HCEC 1CT (cell line): ENCODE measurements at regions not wholly inside any gene's neighbourhood (a gene's known extent, or its start where the extent isn't known, plus 50 kb on each side); places are given as distances from the start of the nearest gene placed in this dataset.

Experiments used
- DNase-seq: peaks from one replicate; pipeline ENCODE4 v3.0.0-alpha.2; 2017

DNA sequence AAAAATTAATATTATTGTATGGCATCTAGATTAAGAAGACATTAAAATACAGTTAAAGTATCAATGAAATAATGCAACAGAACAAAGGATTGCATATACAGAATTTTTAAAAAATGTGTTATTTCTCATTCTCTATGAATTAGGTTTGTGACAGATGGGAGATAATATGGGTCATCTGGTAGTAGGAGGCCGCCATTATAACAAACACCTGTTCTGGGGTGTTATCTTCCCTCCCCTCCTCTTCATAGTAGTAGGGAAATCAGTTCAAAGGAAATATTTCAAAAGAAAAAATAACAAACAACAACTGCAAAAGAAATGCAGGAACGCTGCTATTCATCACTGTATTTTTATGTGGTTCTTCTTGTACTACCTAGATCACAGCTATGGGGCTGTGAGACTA lies 187.0 kb upstream of the ATP2B1 start:
- DNase-seq, result no peak

DNA sequence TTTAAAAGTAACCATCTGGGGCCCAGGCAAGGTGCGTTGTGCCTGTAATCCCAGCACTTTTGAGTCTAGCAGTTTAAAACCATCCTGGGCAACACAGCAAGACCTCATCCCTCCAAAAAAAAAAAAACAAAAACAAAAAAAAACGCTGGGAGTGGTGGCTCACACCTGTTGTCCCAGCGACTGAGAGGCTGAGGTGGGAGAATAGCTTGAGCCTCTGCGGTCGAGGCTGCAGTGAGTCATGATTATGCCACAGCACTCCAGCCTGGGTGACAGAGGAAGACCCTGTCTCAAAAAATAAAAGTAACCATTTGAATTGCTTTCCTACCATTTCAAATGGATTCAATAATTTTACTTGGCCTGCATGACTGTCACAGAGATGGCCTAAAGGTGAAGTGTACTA lies 186.5 kb upstream of the ATP2B1 start:
- DNase-seq, result no peak

DNA sequence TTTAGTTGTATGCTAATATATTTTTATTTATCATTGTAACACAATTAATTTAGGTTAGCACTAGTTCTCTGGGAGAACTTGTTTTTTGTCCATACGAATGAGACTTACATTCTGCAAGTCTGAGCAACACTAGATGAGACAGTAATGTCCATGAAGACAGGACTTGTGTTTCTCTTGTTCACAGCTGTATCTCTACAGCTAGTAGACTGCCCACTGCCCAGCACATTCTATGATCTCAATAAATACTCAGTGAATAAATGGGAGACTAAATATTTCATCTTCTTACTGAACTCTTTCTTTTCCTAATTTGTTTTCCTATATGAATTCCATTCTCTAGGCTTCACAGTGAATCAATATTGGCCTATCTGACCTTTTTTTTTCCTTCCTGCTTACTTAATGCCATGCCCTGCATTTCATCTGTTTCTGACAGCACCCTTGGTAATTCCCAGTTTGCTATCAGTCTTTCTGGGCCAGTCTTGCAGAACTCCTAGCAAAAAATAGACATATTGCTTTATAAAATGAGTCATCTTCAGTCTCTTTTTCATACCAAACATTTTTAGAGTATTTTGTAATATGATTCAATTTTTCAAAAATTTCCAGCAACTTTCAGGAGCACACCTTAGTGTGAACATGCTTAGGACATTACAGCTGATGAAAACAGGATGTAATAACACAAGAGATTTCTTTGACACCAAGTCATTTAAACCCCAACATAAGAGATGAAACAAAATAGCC lies 185.5 kb upstream of the ATP2B1 start:
- DNase-seq, result peak; percentile 75

DNA sequence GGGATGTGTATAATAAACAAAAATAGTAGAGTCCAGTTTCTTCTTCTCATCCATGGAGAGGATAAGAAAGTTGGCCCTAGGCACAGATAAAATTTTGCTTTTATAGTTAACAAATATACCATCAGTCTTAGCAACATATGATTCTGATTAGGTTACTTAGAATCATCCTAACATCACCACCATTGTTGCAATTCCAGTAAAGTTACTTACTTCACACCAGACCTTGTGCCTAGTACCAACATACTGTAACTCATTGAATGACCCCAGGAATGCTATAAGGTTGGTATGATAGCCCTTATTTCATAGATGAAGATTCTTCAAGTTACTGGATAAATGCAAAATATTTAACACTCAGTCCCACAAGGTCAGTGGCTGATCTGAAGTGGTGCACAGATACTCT lies 183.8 kb upstream of the ATP2B1 start:
- DNase-seq, result no peak

DNA sequence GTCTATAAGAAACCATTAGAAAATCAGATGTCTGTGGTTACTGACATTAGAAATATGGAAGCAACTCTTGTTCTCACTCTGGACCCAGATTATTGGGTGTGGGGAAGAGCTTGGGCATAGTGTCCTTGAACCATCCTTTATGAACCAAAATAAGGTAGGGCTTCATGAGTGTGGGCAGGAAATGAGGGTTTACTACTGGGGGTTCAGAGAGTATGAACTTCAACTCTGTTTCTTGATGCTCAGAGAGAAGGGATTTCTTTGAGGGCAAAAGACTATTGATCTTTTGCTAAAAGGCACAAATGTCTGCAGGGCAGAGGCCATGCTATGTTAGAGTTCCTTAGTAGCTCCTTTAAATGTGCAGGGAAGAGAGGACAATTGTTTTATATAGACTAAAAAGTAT lies 183.3 kb upstream of the ATP2B1 start:
- DNase-seq, result no peak

DNA sequence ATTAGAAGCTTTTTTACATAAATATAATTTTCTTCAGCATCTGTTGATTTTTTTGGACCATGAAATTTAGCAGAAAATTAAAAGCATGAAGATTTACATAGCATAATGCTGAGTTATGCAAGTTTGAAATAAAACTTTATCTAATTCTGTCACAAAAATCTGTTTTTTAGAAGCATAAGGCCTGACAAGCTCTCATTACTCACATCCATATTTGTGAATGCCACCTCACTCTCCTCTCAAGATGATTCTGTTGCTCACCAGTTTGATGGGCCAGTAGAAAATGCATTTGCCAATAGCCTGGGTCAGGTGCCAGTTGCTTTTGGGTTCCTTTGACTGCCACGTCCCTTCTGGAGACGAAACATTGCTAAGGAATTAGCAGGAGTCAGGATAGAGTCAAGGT lies 181.5 kb upstream of the ATP2B1 start:
- DNase-seq, result no peak

DNA sequence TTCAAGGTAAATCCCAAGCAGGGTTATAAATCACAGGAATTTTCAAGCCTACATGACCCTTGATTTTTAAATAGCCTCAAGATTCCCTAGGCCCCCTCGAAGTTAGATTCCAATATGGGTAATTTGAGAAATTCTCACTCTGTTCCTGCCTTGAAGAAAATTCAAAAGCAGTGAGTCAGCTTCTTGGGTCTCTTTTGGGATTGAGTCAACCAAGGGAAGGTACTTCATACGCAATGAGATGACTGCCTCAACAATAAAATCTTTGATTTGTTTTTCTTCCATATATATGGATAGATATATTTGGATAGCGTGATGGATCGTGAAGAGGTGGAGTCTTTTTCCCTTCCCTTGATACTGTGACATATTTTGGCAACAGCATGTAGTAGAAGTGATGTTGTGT lies 180.4 kb upstream of the ATP2B1 start:
- DNase-seq, result peak; percentile 49

DNA sequence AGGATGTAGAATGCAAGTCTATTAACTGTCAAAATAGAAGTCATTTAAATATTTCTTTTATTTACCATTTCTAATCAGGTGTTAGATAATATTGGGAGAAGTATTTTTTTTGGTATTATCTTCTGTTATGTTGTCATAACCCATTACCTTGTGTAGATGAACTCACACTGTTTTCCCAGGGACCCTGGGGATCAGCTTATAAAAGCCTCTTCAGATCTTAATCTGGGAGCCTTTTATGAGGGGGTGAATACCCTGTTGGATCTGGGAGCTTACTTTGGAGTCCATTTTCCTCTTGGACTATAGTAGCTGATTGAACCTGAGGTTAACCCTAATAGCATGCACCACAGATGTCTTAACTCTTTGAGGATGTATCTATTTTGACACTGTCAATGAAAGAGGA lies 176.3 kb upstream of the ATP2B1 start:
- no peak for DNase-seq

DNA sequence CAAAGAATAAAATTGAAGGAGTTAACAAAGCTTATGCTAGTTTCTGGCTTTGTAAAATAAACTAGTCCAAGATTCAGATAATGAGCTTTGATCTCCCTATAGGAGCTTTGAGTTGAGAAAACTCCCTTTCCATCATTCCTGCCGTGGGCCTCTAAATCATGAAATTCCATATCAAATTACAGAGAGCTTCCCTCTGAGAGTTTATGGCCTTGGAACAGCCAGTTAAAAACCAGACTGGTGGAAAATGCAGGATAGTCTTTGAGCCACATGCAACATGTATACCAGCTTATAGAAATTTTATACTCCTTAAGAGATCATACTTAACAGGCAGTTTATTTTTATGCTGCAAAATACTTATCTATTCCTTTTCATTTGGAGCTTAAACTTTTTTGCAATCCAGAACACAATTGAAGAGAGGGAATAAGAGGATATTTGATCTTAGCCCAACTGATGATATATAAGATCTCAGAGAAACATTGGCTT lies 175.8 kb upstream of the ATP2B1 start:
- DNase-seq, result no peak

DNA sequence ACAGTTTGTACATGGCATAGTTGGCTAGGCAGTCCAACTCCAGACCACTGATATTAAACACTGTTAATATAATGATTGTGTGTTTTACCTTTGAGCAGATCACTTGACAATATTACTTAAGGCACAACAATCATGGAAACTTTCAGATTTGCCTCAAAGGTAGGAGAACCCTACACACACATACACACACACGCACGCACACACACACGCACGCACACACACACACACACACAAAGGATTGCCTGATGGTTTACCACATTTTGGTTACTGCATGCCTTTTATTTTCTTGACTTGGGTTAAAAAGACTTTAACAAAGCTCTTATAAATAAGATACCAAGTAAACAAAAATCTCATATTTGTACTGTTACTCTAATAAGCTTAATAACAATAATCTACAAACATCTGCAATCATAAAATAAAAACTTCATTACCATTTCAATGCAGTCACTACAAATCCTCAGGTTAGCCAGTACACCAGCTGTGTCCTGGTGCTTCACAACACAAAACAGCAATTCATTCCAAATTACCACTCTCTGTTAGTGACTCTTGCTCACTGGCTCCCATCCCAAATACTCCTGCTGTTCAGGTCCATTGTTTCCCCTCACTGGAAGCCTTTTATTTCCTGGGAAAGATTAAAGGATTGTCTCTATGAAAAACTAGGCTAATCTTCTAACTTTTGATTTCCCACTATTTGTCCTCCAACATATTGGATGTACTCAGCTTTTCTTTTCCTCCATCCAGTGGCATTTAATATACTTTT lies 175.2 kb upstream of the ATP2B1 start:
- peak; percentile 42 for DNase-seq

DNA sequence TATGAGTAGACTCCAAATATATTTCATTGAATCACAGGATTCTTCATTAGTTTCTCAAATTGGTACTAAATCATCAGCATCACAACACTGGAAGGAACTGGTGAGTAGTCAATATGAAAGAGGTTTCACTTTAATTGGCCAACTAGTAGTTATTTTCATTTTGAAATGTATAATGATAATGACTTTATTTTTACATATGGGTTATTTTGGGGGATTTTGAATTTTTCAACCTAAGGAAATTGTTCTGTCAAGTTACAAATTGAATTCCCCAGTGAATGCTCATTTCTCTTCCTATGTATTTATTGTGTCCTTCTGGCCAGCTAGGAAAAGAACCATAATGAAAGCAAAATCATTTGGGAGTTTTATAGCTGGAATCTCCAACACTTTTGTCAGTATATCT lies 174.2 kb upstream of the ATP2B1 start:
- no peak for DNase-seq

DNA sequence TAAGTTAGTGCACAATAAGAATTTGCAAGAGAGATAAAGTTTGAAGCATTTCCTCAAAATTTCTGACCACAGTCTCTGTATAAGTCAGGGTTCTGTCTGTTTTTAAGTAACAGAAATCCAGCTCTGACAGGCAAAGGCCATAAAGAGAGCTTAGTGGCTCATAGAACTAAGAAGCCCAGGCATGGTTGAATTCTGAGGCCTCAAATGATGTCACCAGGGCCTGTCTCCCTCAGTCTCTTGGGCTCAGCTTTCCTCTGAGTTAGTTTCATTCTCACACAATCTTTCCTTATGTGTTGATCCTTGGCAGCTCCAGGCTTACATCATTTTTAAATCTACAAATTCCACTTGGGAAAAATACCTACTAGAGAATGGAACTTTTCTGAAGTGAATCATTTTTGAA lies 173.4 kb upstream of the ATP2B1 start:
- DNase-seq, result no peak

DNA sequence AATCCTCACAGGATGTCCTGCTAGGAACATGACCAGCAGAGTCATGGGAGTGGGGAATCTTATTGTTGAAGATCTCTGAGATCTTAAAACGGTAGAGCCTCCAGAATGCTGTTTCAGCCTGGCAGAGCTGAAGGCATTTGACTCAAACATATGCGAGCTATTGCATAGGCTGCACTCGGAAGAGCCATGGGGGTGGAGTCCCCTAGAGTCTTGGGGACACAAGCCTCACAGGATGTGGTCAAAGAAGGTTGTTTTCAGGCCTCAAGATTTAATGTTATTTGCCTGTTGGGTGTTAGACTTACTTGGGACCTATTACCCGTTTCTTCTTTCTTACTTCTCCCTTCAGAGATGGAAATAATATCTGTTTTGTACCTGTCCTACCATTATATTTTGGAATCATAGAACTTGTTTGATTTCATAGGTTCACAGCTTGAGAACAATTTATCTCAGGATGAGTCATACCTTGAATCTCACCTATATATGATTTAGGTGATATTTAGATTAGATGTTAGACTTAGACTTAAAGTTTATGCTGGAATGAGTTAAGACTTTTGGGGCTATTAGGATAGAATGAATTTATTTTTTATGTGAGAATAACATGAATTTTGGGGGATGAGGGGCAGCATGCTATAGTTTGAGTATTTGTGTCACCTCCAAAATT lies 172.2 kb upstream of the ATP2B1 start:
- DNase-seq, result no peak

DNA sequence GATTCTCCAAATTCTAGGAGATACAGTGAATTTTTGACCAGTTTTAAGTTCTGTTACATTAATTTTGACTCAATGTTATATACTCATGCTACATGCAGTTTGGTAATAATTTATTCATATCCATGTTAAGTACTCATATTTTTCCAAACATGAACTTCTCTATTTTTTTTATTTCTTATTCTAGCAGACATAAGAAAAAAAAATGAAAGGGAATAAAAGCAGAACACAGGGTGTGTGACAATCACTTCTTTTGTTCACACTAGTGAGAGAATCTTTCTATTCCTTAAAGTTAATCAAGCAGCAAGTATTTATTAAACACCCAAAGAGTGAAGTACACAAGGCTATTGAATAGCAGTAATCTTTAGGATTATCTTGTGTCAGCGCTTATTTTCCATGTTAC lies 171.1 kb upstream of the ATP2B1 start:
- no peak for DNase-seq

DNA sequence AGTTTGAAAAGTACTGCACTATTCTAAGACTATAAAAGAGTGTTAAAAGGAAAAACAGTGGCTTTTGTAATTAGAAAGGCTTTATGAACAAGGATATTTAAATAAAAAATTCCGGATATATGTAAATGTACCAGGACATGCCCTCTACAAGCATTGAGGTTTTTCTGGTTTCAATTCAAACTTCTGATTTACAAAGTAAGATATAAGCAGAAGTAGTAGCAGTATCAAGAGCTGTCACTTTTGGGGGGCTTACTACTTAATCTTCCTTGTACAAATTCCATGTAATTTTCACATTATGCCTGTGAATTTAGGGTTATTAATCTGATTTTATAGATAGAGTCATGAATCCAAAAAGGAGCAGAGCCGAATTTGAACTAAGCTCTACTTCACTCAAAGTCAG lies 170.3 kb upstream of the ATP2B1 start:
- no peak for DNase-seq

DNA sequence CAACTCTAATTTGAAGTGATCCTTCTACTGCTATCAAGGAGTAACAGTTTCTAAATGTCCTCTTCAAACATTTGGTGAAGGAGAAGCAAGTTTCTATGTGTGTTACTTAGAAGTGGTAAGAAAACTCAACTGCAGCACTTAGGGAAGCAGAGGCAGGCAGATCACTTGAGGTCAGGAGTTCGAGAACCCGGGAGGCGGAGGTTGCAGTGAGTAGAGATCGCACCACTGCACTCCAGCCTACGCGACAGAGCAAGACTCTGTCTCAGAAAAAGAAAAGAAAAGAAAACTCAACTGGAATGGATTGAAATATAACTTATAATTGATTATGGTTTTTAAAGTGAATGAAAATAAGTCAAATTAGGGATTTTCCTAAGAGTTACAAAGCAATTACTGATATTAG lies 169.7 kb upstream of the ATP2B1 start:
- no peak for DNase-seq

DNA sequence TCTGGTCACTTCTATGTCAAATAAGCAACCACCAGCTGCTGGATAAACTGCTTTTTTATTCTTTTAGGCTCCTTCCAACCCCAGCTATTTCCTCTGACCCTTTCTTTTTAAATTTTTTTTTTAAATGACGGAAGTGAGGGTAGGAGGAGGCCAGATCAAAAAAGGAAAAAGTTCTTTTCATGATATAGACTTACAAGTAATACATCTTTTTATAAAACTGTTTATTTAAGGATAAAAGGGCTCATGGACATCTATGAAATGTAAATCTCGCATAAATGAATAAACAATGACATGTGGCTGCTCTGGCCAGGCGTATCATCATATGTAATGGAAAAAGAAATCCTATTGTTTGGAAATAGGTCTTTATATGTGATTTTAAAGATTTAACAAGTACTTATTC lies 169.0 kb upstream of the ATP2B1 start:
- DNase-seq, result no peak

DNA sequence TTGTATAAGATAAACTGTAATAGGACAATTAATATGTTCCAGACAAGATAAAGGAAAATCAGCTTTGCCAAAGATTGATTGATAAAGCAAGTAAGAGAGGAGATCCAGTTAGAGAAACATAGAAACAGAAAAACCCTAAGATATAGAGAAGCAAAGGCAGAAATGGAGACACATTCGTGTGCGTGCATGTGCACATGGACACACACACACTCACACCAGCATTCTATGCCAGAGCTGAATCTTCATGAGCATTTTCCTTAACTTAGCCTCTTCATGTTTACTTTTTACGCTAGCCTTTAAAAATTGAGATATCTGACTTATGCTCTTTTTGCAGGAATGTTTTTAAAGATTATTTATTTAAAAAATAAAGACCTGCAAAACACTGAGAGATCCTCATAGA lies 168.5 kb upstream of the ATP2B1 start:
- no peak for DNase-seq

DNA sequence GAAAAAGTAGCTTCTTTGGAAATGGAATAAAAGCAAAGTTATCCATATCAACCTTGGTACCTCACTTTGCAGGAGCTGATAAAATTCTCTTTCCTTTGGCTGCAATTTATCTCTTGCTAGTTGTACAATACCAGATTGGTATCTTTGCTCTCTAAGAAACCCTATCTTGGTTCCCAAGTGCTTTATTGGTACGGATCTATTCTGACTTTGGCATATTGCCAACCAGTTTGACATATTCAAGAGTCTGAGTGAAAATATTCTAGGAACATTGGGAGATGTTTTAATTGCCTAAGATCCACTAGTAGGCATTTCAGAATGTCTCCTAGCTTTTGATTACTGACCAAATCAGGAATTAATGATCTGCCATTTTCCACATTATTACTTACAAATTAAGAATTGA lies 167.2 kb upstream of the ATP2B1 start:
- DNase-seq, result no peak

DNA sequence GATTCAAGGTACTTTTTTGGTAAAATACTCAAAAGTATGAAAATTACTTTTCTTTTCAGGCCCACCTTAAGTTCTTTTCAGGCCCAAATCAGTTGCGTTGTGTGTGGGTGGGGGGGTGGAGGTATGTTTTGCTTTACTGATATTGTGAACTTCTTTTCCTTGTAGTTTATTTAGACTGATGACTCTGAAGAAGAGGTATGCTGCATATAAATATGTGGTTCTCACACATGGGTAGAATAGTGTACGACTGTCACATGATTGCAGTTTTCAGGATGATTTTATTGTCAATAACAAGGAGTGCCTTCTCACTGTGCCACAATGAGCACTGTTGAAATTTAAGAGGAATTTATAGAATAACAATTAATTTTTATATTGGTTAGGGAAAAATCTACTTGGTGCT lies 166.6 kb upstream of the ATP2B1 start:
- peak; percentile 81 for DNase-seq

DNA sequence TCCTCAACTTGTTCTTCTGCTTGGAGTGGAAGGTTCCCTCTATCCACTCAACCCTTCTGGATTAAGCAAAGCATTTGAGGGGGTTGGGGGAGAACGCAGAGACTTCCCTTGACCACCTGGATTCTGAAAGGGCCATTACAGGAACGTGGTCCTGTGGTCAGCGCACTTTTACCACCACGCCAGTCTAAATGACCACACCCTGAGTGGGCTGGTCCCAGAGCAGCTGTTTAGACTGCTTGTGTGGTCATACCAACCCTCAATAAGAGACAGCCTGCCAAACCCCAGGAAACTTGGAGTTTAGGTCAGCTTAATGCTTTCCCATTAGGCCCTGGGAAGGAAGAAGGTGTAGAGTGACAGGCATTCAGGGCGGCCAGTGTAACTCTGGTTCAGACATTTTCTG lies 165.5 kb upstream of the ATP2B1 start:
- DNase-seq, result no peak

DNA sequence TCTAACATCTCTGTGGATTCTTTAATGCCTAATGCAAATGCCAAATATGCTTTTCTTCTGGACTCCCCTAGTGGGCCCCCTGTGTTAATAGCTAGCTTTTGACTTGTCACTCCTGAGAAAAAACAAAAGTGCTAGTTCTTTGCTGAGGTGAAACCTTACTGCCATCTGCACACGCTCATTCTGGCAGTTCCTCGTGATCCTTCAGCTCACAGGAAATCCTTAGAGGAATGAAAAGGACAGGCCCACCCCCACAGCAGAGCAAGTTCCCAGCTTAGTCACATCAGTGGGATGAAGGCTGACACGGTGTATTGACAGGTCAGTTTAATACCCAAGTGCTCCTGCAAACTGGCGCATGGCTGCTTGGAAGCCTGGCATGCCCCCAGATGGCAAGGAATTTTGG lies 165.1 kb upstream of the ATP2B1 start:
- peak; percentile 47 for DNase-seq

DNA sequence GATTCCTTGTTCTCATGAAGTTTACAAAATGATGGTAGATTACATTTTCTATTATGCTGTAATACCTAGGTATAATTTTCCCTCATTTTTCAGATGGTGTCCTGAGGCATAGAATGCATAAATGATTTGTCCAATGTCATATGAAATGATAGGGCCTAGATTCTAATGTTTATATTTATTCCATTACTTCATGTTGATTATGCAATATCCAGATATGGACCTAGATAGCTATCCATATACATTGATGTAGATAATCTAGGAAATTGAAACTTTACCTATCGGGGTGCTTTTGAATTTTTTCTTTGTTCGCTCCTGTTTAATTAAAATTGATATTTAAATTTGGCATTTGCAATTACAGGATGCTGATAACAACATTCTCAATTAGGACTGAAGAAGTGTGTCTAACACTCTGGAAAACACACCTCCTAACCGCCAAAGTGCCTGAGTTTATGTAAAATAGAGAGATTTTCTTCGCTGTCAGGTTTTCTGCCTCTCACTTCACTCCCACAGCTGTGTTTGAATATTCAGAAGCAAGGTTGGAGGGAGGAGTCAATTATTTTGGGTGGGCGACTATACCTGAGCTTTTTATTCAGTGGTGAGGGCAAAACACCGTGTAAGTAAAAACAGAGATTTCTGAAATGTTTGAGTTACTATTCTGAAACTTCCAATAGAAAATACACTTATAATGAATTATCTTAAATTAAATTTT lies 164.4 kb upstream of the ATP2B1 start:
- DNase-seq, result no peak
